ENCODE measurements at regions not wholly inside any gene's neighbourhood (a gene's known extent, or its start where the extent isn't known, plus 50 kb on each side); places are given as distances from the start of the nearest gene placed in this dataset.
"Not testable (repeated sequence)": the region's sequence is repeated elsewhere in the genome, so short reads cannot be mapped to it uniquely, and the experiment has no call there.

DNA sequence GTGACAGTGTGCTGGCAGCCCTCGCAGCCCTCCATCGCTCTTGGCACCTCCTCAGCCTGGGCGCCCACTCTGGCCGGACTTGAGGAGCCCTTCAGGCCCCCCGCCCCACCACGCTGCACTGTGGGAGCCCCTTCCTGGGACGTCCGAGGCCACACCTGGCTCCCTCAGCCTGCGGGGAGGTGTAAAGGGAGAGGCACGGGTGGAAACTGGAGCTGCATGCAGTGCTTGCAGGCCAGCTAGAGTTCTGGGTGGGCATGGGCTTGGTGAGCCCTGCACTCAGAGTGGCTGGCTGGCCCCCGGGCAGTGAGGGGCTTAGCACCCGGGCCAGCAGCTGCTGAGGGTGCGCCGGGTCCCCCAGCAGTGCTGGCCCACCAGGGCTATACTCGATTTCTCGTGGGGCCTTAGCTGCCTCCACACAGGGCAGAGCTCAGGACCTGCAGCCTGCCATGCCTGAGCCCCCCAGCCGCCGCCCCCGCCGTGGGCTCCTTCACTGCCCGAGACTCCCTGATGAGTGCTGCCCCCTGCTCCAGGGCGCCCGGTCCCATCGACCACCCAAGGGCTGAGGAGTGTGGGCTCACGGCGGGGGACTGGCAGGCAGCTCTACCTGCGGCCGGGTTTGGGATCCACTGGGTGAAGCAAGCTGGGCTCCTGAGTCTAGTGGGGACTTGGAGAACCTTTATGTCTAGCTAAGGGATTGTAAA lies 1672.7 kb upstream of the PCDH7 start:
- Mint-ChIP-seq H3K27ac (no peak overlapping the region), H3K4me3 (no peak overlapping the region), H3K36me3 (ENCODE audit: low read depth) (no peaks in the 10 kb centered on the region), H3K27me3 (no peaks in the 10 kb centered on the region), H3K4me1 (no peaks in the 10 kb centered on the region)
- DNase-seq, result no peak
- no peak for ATAC-seq
- no peaks in the 10 kb centered on the region for H3K9me3 ChIP-seq (ENCODE audit: control insufficient read depth, low read length, poor library complexity, severe bottlenecking)

DNA sequence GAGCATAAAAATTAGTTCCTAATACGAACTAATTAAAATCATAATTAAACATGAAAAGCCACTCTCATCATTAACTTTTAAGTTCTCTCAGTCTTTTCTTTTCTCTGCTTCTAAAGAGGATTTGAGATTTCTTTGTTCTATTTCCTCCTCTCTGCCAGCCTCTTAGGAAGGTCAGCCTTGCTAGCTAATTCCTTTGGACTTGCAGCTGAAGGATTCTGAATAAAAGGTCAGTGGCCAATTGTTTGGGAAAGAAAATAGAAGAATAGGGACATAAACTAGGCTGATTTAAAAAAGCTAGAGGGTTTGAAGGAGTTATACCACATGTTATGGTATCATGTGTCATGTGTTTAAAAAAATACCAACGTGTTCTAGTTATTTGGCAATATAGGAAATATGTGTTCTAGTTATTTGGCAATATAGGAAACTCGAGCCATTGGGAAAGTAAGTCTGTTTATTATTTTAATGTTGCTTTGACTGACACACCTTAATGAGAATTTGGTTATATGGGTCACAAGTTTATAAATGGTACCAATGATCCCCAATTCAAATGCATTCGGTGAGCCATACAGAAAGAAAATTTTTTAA lies 1668.7 kb upstream of the PCDH7 start:
- H3K36me3 Mint-ChIP-seq (ENCODE audit: low read depth), result no peaks in the 10 kb centered on the region
- H3K27me3 Mint-ChIP-seq, result no peaks in the 10 kb centered on the region
- H3K27ac Mint-ChIP-seq, result no peak overlapping the region
- DNase-seq, result no peak
- H3K4me3 Mint-ChIP-seq, result no peak overlapping the region
- no peaks in the 10 kb centered on the region for H3K4me1 Mint-ChIP-seq
- no peaks in the 10 kb centered on the region for H3K9me3 ChIP-seq (ENCODE audit: control insufficient read depth, low read length, poor library complexity, severe bottlenecking)
- no peak for ATAC-seq

DNA sequence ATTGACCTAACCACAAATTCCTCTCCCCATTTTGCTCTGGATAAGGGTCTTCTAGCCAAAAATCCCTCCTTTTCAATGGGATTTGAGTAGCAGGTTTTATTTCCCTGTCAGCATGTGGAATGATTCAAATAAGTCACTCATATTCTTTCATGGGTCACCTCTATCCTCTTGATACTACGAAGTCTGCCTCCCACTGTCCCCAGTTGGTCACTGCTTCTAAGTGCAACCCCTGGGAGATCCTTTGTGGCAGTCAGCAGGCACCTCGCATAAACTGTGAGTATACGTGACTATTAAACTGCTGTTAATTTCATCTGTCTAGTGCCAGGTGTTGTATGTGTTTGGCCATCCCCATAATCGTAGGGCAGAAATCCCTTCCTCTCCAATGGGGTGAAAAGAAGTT lies 1667.9 kb upstream of the PCDH7 start:
- ATAC-seq (no peak), DNase-seq (no peak)
- H3K36me3 Mint-ChIP-seq (ENCODE audit: low read depth), result no peaks in the 10 kb centered on the region
- no peaks in the 10 kb centered on the region for H3K4me1 Mint-ChIP-seq
- H3K9me3 ChIP-seq (ENCODE audit: control insufficient read depth, low read length, poor library complexity, severe bottlenecking), result no peaks in the 10 kb centered on the region
- H3K4me3 Mint-ChIP-seq, result no peak overlapping the region
- H3K27me3 Mint-ChIP-seq, result no peaks in the 10 kb centered on the region
- no peak overlapping the region for H3K27ac Mint-ChIP-seq

DNA sequence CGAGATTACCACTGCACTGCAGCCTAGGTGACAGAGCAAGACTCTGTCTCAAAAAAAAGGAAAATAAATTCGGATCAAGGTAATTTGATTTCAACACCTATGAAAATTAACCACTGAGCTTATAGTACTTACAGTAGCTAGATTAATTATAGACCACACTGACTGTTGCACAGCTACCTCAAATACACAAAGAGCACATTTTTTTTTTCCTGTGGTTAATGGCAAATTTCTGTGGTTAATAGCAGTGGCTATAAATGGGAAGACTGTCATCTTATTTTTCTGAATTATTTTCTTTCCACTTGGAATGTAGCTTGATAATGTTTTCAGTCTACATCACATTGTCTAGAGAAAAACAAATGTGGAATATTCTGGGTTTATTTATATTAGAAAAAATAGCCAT lies 1661.6 kb upstream of the PCDH7 start:
- H3K9me3 ChIP-seq (ENCODE audit: control insufficient read depth, low read length, poor library complexity, severe bottlenecking), result no peaks in the 10 kb centered on the region
- no peaks in the 10 kb centered on the region for H3K27me3 Mint-ChIP-seq
- no peaks in the 10 kb centered on the region for H3K36me3 Mint-ChIP-seq (ENCODE audit: low read depth)
- no peak overlapping the region for H3K27ac Mint-ChIP-seq
- no peak overlapping the region for H3K4me3 Mint-ChIP-seq
- ATAC-seq, result no peak
- H3K4me1 Mint-ChIP-seq, result no peaks in the 10 kb centered on the region
- no peak for DNase-seq

DNA sequence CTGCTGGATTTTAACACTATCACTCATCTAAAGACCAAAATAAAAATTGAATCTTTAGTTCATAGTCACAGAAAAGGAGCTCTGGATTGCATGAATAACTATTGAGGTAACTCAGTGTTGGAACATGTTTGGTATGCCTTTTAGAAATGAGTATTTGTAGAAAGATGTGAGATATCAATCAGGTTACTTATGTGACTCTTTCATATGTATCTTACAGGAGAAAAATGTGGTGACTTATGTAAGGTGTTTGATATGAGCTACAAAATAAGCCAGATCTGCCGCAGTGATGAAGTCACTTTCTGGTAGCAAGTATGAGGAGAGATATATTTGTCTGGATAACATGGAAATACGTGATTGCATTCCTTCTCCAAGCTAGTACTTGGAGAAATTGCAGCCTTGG lies 1653.3 kb upstream of the PCDH7 start:
- H3K27ac Mint-ChIP-seq, result no peak overlapping the region
- H3K4me1 Mint-ChIP-seq, result no peaks in the 10 kb centered on the region
- H3K9me3 ChIP-seq (ENCODE audit: control insufficient read depth, low read length, poor library complexity, severe bottlenecking), result no peaks in the 10 kb centered on the region
- DNase-seq (no peak), ATAC-seq (no peak)
- H3K27me3 Mint-ChIP-seq, result no peaks in the 10 kb centered on the region
- H3K36me3 Mint-ChIP-seq (ENCODE audit: low read depth), result no peaks in the 10 kb centered on the region
- no peak overlapping the region for H3K4me3 Mint-ChIP-seq

DNA sequence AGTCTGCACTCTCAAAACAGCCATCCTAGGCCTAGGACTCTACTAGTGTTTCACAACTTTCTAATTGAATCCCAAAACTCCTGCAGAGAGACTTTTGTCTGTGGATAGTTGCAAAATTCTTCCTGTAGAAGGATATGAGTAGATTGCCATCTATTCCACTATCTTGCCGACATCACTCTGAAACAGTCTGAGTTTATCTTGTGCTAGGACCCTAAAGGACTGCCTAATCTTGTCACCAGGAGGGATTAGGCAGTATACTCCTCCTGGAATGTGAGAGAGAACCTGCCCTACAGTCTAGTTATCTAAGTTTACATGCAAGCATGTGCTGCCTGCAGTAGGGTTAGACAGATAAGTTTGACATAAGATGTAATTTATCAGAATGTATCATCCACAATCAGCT lies 1646.6 kb upstream of the PCDH7 start:
- Mint-ChIP-seq H3K36me3 (ENCODE audit: low read depth) (no peaks in the 10 kb centered on the region), H3K4me3 (no peak overlapping the region), H3K27ac (no peak overlapping the region), H3K27me3 (no peaks in the 10 kb centered on the region), H3K4me1 (no peaks in the 10 kb centered on the region)
- H3K9me3 ChIP-seq (ENCODE audit: control insufficient read depth, low read length, poor library complexity, severe bottlenecking), result no peaks in the 10 kb centered on the region
- ATAC-seq (no peak), DNase-seq (no peak)

DNA sequence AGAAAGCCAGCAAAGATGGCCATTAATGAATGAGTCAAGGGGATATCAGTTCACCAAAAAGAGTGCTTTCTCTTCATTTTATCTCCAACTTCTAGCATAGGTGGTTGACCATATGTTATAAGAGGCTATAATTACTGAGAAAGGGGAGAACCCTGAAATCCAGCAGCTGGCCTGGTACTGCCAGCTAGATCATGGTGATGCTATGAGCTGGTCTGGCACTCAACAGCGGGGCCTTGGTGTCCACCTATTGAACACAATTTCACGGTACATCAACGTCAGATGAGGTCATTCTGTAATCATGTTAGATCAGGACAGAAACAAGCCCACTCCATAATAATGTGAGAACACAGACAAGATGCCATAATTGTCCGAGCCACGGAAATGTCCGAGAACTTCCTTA lies 1644.8 kb upstream of the PCDH7 start:
- H3K4me1 Mint-ChIP-seq, result no peaks in the 10 kb centered on the region
- H3K27ac Mint-ChIP-seq, result no peak overlapping the region
- ATAC-seq, result no peak
- H3K9me3 ChIP-seq (ENCODE audit: control insufficient read depth, low read length, poor library complexity, severe bottlenecking), result no peaks in the 10 kb centered on the region
- H3K27me3 Mint-ChIP-seq, result no peaks in the 10 kb centered on the region
- DNase-seq, result no peak
- H3K4me3 Mint-ChIP-seq, result no peak overlapping the region
- H3K36me3 Mint-ChIP-seq (ENCODE audit: low read depth), result no peaks in the 10 kb centered on the region

DNA sequence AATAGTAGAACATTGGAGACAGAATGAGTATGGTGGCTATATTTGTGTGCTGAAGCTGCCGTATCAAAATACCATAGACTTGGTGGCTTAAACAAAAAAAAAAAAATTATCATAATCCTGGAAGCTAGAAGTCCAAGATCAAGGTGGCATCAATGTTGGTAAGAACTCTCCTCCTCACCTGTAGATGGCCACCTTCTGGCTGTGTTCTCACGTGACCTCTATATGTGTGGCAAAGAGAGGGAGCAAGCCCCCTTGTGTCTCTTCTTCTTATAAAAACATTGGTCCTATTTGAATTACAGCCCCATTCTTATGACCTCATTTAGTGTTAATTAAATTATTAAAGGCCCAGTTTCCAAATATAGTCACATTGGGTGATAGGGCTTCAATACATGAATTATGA lies 1640.9 kb upstream of the PCDH7 start:
- no peaks in the 10 kb centered on the region for H3K36me3 Mint-ChIP-seq (ENCODE audit: low read depth)
- H3K27me3 Mint-ChIP-seq, result no peaks in the 10 kb centered on the region
- ATAC-seq, result no peak
- no peak overlapping the region for H3K4me3 Mint-ChIP-seq
- DNase-seq, result no peak
- no peaks in the 10 kb centered on the region for H3K9me3 ChIP-seq (ENCODE audit: control insufficient read depth, low read length, poor library complexity, severe bottlenecking)
- no peaks in the 10 kb centered on the region for H3K4me1 Mint-ChIP-seq
- H3K27ac Mint-ChIP-seq, result no peak overlapping the region

DNA sequence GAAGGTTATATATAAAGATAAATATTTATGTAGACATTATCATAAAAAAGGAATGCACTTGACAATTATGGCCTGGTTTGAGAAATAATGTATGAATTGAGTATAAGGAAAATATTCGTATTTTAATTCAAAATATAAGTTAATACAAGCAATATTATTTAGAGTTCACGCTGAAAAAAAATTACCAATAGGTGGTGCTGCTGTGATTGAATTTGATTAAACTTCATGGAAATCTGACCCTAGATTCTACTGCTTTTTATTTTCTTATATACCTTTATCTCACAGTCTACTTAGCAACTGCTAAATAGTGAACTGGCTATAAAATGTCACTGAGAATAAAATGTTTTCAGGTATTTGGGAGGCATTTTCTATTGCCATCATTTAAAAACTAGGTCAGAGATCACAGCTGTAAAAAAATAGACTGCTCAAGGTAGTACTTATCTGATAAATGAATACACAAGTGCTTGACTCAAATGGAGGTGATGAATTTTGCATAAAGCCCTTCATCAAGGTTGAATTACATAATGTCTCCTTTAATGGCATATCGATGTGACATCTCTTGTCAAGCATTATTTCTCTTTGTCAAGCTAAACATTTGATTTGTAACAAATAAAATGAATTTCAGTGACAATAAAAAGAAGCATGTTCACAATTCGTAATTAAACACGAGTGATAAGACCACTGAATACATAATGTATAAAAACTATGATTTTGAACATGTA lies 1638.8 kb upstream of the PCDH7 start:
- Mint-ChIP-seq H3K4me1 (no peaks in the 10 kb centered on the region), H3K27ac (no peak overlapping the region), H3K4me3 (no peak overlapping the region), H3K36me3 (ENCODE audit: low read depth) (no peaks in the 10 kb centered on the region), H3K27me3 (no peaks in the 10 kb centered on the region)
- no peaks in the 10 kb centered on the region for H3K9me3 ChIP-seq (ENCODE audit: control insufficient read depth, low read length, poor library complexity, severe bottlenecking)
- DNase-seq (no peak), ATAC-seq (no peak)

DNA sequence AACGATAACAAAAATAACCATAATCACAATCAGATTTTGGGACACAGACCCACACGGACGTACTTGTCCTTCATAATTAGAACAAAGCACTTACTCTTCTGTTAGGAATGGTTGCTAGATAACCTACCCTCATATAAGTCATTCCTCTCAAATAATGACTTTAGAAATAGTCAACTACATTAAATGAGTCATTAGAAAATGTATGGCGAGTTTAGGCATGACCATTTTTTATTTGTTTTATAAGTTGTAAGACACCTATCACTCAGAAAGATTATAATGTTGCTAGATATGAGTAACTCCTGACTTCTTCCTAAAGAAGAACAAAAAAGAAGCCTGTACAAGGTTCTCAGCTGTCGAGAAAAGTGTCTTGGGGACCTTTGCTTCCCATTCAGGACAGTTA lies 1637.5 kb upstream of the PCDH7 start:
- Mint-ChIP-seq H3K4me3 (no peak overlapping the region), H3K27me3 (no peaks in the 10 kb centered on the region), H3K4me1 (no peaks in the 10 kb centered on the region), H3K36me3 (ENCODE audit: low read depth) (no peaks in the 10 kb centered on the region), H3K27ac (no peak overlapping the region)
- H3K9me3 ChIP-seq (ENCODE audit: control insufficient read depth, low read length, poor library complexity, severe bottlenecking), result no peaks in the 10 kb centered on the region
- DNase-seq (no peak), ATAC-seq (no peak)

DNA sequence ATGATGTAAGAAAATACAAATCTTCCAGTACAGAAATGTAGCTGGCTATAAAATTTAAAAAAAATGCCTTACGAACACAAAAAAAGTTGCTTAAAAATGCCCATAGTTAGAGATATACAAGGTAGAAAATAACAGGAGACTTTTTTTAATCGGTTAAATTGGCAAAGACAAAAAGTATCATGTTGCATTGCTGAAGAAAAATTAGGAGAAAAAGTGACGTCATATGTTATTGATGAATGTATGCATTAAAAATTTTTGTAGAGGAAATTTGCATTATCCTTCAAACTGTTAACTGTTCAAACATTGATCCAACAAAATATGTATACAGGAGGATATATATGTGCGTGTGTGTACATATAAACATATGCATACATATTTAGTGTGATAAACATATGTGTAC lies 1634.4 kb upstream of the PCDH7 start:
- Mint-ChIP-seq H3K36me3 (ENCODE audit: low read depth) (no peaks in the 10 kb centered on the region), H3K4me3 (no peak overlapping the region), H3K27me3 (no peaks in the 10 kb centered on the region), H3K4me1 (no peaks in the 10 kb centered on the region), H3K27ac (no peak overlapping the region)
- no peaks in the 10 kb centered on the region for H3K9me3 ChIP-seq (ENCODE audit: control insufficient read depth, low read length, poor library complexity, severe bottlenecking)
- ATAC-seq (no peak), DNase-seq (no peak)

DNA sequence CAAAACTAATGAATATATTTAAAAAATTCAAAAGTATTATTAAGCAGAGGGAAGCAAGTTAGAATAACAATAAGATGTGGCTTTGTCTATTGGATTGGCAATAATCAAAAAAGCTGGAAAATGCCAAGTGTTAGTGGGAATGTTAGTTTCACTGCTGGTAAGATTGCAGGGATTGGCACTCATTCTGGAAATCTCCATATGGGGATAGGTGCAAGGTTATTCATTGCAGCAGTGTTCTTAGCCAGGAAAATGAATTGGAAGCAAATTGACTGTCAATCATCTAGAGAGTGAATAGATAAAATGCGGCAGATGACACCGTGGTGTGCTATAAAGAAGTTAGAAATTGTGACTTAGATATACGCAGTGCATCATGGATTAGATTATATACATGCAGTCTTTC lies 1615.5 kb upstream of the PCDH7 start:
- Mint-ChIP-seq H3K27ac (no peak overlapping the region), H3K27me3 (no peaks in the 10 kb centered on the region), H3K4me3 (no peak overlapping the region), H3K4me1 (no peaks in the 10 kb centered on the region), H3K36me3 (ENCODE audit: low read depth) (no peaks in the 10 kb centered on the region)
- no peak for ATAC-seq
- DNase-seq, result no peak
- H3K9me3 ChIP-seq (ENCODE audit: control insufficient read depth, low read length, poor library complexity, severe bottlenecking), result peaks cover 3% of the 10 kb centered on the region

DNA sequence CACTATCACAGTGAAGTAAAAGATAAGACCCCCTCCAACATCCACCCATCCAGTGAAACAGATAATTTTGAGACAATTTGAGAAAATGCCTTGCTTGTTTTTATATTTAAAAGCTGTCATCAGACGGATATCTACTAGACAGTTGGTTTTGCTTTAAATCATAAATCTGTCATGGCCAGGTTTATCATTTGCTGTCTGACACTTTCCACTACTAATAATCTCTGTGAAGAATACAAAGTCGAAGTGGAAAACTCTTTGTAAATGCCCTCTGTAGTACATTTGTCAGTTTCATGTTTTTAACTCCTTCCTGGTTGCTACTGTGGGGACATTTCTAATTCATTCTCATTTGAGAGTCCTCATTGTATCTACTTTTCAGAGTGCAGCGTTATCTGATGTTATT lies 1606.2 kb upstream of the PCDH7 start:
- Mint-ChIP-seq H3K4me3 (no peak overlapping the region), H3K27ac (no peak overlapping the region), H3K4me1 (no peaks in the 10 kb centered on the region), H3K36me3 (ENCODE audit: low read depth) (no peaks in the 10 kb centered on the region), H3K27me3 (no peaks in the 10 kb centered on the region)
- no peaks in the 10 kb centered on the region for H3K9me3 ChIP-seq (ENCODE audit: control insufficient read depth, low read length, poor library complexity, severe bottlenecking)
- no peak for ATAC-seq
- no peak for DNase-seq

DNA sequence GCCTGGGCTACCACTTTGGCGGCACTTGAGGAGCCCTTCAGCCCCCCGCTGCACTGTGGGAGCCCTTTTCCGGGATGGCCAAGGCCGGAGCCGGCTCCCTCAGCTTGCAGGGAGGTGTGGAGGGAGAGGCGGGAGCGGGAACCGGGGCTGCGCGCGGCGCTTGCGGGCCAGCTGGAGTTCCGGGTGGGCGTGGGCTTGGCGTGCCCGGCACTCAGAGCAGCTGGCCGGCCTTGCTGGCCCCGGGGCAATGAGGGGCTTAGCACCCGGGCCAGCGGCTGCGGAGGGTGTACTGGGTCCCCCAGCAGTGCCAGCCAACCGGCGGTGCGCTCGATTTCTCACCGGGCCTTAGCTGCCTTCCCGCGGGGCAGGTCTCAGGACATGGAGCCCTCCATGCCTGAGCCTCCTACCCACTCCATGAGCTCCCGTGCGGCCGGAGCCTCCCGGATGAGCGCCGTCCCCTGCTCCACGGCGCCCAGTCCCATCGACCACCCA lies 1602.9 kb upstream of the PCDH7 start:
- not testable (repeated sequence) for H3K27me3 Mint-ChIP-seq; ATAC-seq; H3K4me3 Mint-ChIP-seq; H3K4me1 Mint-ChIP-seq; H3K9me3 ChIP-seq (ENCODE audit: control insufficient read depth, low read length, poor library complexity, severe bottlenecking); DNase-seq; H3K36me3 Mint-ChIP-seq (ENCODE audit: low read depth); H3K27ac Mint-ChIP-seq

Data from T-helper 17 cell (primary cell).